SJCRH30 (cell line): ENCODE measurements at regions not wholly inside any gene's neighbourhood (a gene's known extent, or its start where the extent isn't known, plus 50 kb on each side); places are given as distances from the start of the nearest gene placed in this dataset.
"Not testable (repeated sequence)": the region's sequence is repeated elsewhere in the genome, so short reads cannot be mapped to it uniquely, and the experiment has no call there.

Experiments
- DNase-seq, 2 experiments: peaks; one replicate each; pipeline ENCODE4 v3.0.0-alpha.2; 2015 to 2020
- H3K27ac ChIP-seq: fragments of 250-450 bp; sonication (Bioruptor Pico); 2 replicates; pipeline ENCODE4 v1.5.1; 2020; ENCODE audit warnings: mild to moderate bottlenecking, moderate library complexity
- H3K27me3 ChIP-seq: fragments of 250-450 bp; sonication (Bioruptor Pico); 2 replicates; pipeline ENCODE4 v1.5.1; 2020; ENCODE audit warnings: mild to moderate bottlenecking, moderate library complexity
- H3K36me3 ChIP-seq: fragments of 250-450 bp; sonication (Bioruptor Pico); 2 replicates; pipeline ENCODE4 v1.5.1; 2020; ENCODE audit warnings: mild to moderate bottlenecking, moderate library complexity
- H3K4me1 ChIP-seq: fragments of 250-450 bp; sonication (Bioruptor Pico); 2 replicates; pipeline ENCODE4 v1.5.1; 2020; ENCODE audit warnings: mild to moderate bottlenecking, moderate library complexity
- H3K4me3 ChIP-seq: fragments of 250-450 bp; sonication (Bioruptor Pico); 2 replicates; pipeline ENCODE4 v1.5.1; 2020; ENCODE audit warnings: mild to moderate bottlenecking, moderate library complexity
- H3K9me3 ChIP-seq: fragments of 250-450 bp; sonication (Bioruptor Pico); replicated peaks from 2 replicates; pipeline ENCODE4 v1.5.1; 2020; ENCODE audit warnings: mild to moderate bottlenecking, moderate library complexity

DNA sequence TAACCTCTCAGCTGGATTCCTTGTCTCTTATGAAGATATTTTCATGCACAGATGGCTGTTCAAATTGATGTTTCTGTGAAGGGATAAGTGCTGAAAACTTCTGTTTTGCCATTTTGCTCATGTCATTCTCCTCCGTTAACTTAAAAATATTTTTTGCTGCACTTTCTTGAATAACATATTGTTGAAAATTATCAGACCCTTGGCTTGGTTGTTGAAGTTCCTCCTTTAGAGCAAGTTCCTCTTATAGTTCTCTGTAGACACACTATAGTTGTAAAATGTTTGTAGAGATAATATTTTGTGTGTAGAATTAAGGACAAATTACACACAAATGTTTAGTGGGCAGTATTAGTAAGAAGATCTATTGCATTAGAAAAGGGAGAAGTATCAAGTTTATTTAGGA lies 300.4 kb downstream of the SV2B start:
- Histone ChIP-seq H3K9me3 (no peaks in the 10 kb centered on the region), H3K27ac (no peak overlapping the region), H3K4me3 (no peak overlapping the region), H3K36me3 (no peaks in the 10 kb centered on the region), H3K4me1 (no peaks in the 10 kb centered on the region), H3K27me3 (no peaks in the 10 kb centered on the region)
- DNase-seq, result no peak

DNA sequence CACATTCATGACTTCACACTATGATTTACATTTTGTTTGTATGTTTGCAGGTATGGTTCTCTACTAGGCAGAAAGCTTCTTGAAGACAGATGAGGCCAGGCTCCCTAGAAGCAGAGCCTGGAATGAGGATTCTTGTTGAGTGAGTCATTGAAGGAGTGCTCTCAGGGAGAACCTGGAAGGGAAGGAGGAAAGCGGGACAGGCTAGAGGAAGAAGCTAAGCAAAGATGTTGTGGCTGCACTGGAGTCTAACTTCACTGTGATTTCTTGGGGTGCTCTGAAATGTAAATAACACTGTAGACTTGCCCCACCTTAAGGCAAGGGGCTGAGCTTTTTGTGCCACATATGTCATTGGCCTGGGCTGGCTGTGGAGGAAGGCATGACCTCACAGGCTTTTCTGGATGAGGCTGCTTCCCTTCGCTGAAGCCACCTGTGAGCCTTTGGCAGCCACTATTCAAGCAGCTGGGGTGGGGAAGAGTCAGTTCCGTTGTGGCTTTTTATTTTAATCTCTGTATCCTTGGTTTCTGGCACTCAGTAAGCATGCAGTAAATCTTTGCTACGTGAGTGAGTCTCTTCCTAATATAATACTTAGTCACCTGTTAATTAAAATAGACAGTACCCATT lies 307.3 kb downstream of the SV2B start:
- H3K9me3 ChIP-seq, result no peaks in the 10 kb centered on the region
- no peak overlapping the region for H3K4me3 ChIP-seq
- peak; percentile 11 to 33 for DNase-seq
- no peaks in the 10 kb centered on the region for H3K27me3 ChIP-seq
- H3K27ac ChIP-seq, result no peak overlapping the region
- H3K4me1 ChIP-seq, result peaks cover 5% of the 10 kb centered on the region
- H3K36me3 ChIP-seq, result no peaks in the 10 kb centered on the region

DNA sequence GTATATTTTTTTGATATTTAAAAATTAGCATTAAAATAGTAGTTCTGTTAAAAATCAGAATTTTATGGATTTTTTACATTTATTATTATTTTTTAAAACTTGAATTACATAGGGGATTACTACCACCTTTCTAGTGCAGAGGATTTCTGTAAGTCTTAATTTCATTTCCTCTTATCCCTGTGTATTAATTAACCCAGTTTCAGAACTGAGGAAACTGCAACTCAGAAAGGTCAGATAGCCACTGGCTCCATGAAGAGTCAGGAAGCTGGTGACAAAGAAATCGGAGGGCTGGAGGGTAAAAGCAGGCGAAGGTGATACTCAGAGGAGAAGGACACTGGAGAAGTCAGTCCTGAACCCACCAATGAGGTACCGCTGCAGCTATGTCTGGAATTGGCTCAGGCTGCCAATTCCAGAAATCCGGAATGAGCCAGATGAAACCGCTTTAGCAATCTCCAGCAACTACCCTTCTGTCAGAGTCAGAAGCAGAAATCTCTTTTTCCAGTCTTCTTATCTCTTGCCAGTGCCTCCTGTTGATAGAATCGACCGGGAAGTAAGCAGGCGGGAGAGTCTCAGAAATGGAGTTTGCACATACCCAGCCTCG lies 308.5 kb downstream of the SV2B start:
- H3K27me3 ChIP-seq, result no peaks in the 10 kb centered on the region
- no peak for DNase-seq
- H3K4me3 ChIP-seq, result no peak overlapping the region
- no peak overlapping the region for H3K27ac ChIP-seq
- H3K4me1 ChIP-seq, result peaks cover 5% of the 10 kb centered on the region
- H3K9me3 ChIP-seq, result no peaks in the 10 kb centered on the region
- H3K36me3 ChIP-seq, result no peaks in the 10 kb centered on the region

DNA sequence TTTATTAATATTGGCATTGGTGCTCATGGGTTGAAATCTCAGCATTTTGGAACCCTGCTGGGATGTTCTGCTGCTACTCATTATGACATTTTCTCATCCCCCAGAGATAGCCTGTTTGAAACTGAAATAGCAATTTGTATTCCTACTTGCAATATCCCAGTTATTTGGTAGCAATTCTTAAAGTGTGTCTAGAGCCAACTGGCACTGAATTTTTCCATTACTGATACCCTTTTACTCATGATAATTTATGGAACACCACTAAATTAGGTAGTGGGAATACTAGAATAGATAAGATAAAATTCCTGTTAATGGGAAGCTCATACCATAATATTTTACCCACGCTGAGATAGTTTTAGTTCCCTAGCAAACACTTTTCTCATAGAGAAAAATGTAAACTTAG lies 309.3 kb downstream of the SV2B start:
- no peaks in the 10 kb centered on the region for H3K36me3 ChIP-seq
- H3K9me3 ChIP-seq, result no peaks in the 10 kb centered on the region
- H3K27ac ChIP-seq, result no peak overlapping the region
- H3K27me3 ChIP-seq, result no peaks in the 10 kb centered on the region
- DNase-seq, result no peak
- H3K4me3 ChIP-seq, result no peak overlapping the region
- peaks cover 5% of the 10 kb centered on the region for H3K4me1 ChIP-seq

DNA sequence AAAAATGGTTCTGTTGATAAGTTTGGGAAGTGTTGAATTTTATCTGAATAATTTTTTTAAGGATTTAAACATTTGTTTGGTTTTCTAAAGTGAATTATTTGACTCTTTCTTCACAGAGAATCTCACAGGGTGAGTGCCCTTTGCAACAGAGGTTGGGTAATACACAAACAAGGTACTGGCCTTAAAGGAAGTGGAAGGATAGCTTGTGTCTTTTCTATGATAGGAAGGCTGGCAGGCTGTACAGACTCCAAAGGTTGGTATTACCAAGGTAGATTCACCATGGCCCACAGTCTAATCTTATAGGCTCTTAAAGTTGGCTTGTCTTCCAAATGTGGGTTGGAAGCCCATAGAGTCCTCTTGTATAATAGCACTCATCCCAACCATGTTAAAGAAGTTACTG lies 311.5 kb downstream of the SV2B start:
- Histone ChIP-seq H3K4me3 (no peak overlapping the region), H3K27me3 (no peaks in the 10 kb centered on the region), H3K9me3 (no peaks in the 10 kb centered on the region; the same call in 1 of the 2 replicates), H3K27ac (no peak overlapping the region), H3K36me3 (no peaks in the 10 kb centered on the region), H3K4me1 (peaks cover 5% of the 10 kb centered on the region)
- DNase-seq, result no peak

DNA sequence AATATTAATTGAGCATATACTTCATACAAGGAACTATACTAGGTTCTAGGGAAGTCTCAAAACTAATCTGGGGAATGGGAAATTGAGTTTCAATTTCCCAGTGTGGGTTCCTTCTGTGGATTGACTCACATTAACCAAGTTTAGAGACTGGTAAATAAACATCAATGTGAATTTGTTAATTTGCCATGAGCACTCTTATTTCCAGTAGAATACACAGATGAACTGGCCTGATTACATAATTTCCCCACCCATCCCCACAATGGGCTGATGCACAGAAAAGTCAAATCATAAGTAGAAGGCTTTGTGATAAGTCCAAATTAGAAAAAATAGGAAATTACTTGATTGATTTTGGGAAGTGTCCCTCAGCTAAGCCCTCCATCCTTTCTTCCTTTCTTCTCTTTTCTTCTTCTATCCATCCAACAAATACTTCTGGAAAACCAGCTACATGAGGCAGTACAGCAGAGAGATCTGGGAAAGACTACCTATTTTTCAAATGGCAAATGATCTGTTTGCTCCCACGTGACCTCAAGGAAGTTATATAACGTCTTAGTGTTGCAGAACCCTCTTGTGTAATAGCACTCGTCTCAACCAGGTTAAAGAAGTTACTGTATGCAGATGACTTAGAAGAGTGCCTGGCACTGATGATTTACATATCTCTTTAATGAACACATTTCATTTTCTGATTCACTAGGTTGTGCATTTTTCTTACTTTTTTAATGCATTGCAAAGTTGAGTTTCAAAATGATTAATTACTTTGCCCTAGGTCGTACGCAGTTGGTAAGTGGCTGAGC lies 312.3 kb downstream of the SV2B start:
- H3K4me1 ChIP-seq, result peaks cover 2% of the 10 kb centered on the region; the same call in 1 of the 2 replicates
- no peak overlapping the region for H3K4me3 ChIP-seq
- no peaks in the 10 kb centered on the region for H3K36me3 ChIP-seq
- DNase-seq, result no peak
- H3K27ac ChIP-seq, result no peak overlapping the region
- no peaks in the 10 kb centered on the region; the same call in 1 of the 2 replicates for H3K9me3 ChIP-seq
- H3K27me3 ChIP-seq, result no peaks in the 10 kb centered on the region

DNA sequence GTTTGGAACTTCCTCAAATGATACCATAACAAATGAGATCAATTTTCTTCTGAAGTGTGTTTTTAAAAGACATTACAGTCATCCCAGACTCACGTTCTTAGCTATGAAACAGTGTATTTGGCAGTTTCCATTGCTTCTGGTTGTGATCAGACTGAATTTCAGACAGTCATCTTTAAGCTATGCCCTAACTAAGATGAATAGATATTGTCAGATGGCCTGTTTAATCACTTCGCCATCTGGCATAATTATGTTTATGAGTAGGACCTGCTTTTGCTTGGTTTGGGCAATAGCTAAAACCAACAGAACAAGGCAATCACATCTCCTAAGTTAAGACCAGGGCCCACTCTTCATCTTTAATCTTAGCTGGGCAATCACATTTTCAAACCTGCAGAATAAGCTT lies 313.1 kb downstream of the SV2B start:
- Histone ChIP-seq H3K9me3 (no peaks in the 10 kb centered on the region; the same call in 1 of the 2 replicates), H3K27ac (no peak overlapping the region), H3K27me3 (no peaks in the 10 kb centered on the region), H3K4me1 (no peaks in the 10 kb centered on the region), H3K36me3 (no peaks in the 10 kb centered on the region), H3K4me3 (no peak overlapping the region)
- no peak for DNase-seq

DNA sequence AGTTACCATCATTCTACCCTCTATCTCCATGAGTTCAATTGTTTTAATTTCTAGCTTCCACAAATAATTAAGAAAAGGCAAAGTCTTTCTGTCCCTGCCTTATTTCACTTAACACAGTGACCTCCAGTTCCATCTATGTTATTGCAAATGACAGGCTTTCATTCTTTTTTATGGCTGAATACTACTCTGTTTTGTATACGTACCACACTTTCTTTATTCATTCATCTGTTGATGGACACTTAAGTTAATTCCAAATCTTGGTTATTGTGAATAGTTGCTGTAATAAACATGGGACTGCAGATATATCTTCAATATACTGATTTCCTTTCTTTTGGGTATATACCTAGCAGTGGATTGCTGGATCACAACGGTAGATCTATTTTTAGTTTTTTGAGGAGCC lies 314.1 kb downstream of the SV2B start:
- Histone ChIP-seq H3K4me3 (no peak overlapping the region), H3K9me3 (no peaks in the 10 kb centered on the region; the same call in 1 of the 2 replicates), H3K27me3 (no peaks in the 10 kb centered on the region), H3K36me3 (no peaks in the 10 kb centered on the region), H3K4me1 (no peaks in the 10 kb centered on the region), H3K27ac (no peak overlapping the region)
- DNase-seq, result no peak

DNA sequence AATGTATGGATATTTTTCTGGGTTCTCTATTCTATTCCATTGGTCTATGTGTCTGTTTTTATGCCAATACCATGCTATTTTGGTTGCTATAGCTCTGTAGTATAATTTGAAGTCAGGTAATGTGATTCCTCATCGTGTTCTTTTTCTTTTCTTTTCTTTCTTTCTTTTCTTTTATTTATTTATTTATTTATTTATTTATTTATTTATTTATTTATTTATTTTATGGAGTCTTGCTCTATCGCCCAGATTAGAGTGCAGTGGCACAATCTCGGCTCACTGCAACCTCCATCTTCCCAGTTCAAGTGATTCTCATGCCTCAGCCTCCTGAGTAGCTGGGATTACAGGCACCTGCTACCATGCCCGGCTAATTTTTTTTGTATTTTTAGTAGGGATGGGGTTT lies 315.2 kb downstream of the SV2B start:
- H3K4me1 ChIP-seq, DNase-seq, H3K36me3 ChIP-seq, H3K4me3 ChIP-seq, H3K27me3 ChIP-seq, H3K27ac ChIP-seq, H3K9me3 ChIP-seq: not testable (repeated sequence)

DNA sequence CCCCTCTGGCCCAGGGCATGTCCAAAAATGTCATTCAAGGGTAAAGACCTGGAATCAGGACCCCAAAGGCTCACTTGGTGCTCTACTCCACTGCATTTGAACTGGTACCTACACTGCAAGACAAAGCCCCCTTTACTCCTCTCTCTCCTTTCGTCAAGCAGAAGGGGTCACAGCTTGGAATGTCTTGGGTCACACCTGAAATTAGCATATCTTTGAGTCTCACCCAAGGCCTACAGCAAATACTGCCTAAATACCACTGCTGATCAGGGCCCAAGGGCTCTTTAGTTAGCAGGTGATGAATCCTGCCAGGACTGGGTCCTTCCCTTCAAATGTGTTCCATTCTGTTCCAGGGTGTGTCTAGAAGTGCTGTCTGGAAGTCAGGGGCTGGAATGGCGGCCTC lies 320.6 kb downstream of the SV2B start:
- Histone ChIP-seq H3K4me1 (no peaks in the 10 kb centered on the region), H3K27me3 (no peaks in the 10 kb centered on the region), H3K36me3 (no peaks in the 10 kb centered on the region), H3K4me3 (no peak overlapping the region), H3K27ac (no peak overlapping the region), H3K9me3 (no peaks in the 10 kb centered on the region)
- no peak for DNase-seq

DNA sequence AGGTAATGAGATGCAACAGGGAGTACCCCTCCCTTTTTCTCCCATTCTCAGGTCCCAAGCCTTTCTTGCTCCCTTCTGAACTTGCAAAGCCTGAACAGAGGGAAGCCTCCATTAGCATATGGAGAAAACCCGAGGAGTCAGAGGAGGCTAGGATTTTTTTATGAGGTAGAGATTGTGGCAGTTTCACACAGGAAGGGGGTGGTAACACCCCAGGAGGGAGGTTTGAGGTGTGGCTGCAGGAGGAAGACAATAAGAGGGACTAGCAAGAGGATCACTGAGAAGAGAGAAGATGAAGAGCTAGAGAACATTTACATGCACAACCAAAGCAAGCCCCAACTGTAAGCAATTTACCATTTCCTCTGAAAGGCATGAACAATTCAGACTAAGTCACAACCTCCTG lies 322.7 kb downstream of the SV2B start:
- Histone ChIP-seq H3K36me3 (no peaks in the 10 kb centered on the region), H3K4me3 (no peak overlapping the region), H3K27ac (no peak overlapping the region), H3K9me3 (no peaks in the 10 kb centered on the region), H3K27me3 (no peaks in the 10 kb centered on the region; the same call in 1 of the 2 replicates), H3K4me1 (no peaks in the 10 kb centered on the region)
- DNase-seq, result no peak

DNA sequence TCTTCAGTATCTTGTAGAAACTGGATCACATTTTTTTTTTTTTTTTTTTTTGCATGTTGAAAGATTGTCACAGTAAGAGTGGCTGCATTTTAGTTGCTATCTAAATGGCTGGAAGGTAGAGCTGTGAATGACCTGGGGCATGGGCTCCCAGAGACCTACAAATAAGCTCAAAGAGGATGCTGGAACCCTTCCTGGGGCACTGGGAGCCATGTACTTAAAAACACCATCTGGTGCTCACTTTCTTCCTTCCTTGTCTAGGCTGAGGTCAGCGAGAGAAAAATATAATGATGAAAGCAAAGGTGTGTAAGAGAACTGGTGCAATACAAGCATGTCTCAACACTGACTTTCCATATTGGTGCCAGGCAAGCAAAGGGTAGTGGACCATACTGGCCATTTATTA lies 323.9 kb downstream of the SV2B start:
- no peak overlapping the region for H3K4me3 ChIP-seq
- H3K9me3 ChIP-seq, result no peaks in the 10 kb centered on the region
- no peak for DNase-seq
- no peaks in the 10 kb centered on the region for H3K4me1 ChIP-seq
- no peaks in the 10 kb centered on the region for H3K36me3 ChIP-seq
- no peaks in the 10 kb centered on the region; the same call in 1 of the 2 replicates for H3K27me3 ChIP-seq
- H3K27ac ChIP-seq, result no peak overlapping the region

DNA sequence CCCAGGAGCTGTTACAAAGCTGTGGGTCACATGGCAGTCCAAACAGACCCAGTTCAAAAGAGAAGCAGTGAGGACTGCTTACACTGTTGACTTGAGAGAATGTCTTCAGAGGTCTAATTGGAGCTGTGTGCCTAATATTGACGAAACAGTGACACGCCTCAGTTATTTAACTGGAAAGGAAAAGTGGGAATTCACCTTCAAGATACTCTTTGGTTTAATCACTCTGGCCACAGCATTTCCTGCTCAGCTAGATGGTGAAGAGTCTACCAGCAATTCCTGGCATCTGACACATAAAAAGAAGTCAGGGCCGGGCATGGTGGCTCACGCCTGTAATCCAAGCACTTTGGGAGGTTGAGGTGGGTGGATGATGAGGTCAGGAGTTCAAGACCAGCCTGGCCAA lies 326.4 kb downstream of the SV2B start:
- H3K27ac ChIP-seq, result no peak overlapping the region
- no peaks in the 10 kb centered on the region for H3K9me3 ChIP-seq
- H3K4me1 ChIP-seq, result no peaks in the 10 kb centered on the region
- H3K4me3 ChIP-seq, result no peak overlapping the region
- H3K36me3 ChIP-seq, result no peaks in the 10 kb centered on the region
- no peaks in the 10 kb centered on the region; the same call in 1 of the 2 replicates for H3K27me3 ChIP-seq
- no peak for DNase-seq

DNA sequence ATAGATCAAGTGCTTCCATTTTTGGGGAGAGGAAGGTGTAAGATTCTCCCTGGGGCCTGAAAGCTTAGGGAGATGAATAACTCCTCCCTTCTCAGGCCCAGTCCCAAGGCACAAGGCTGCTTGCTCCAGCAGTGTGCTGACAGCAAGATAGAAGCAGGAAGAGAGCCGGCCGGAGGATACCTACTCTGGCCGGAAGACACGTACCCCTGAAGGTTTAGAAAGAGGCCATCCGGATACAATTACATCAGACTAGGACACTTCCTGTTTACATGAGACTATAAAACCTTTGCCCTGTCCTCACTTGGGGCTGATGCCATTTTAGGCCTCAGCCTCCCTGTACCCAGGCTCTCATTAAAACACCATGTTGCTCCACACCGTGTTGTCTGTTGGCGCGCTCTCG lies 329.9 kb downstream of the SV2B start:
- no peaks in the 10 kb centered on the region for H3K4me1 ChIP-seq
- H3K9me3 ChIP-seq, result no peaks in the 10 kb centered on the region
- H3K36me3 ChIP-seq, result no peaks in the 10 kb centered on the region
- no peaks in the 10 kb centered on the region; the same call in 1 of the 2 replicates for H3K27me3 ChIP-seq
- DNase-seq, result no peak
- no peak overlapping the region for H3K4me3 ChIP-seq
- H3K27ac ChIP-seq, result no peak overlapping the region

DNA sequence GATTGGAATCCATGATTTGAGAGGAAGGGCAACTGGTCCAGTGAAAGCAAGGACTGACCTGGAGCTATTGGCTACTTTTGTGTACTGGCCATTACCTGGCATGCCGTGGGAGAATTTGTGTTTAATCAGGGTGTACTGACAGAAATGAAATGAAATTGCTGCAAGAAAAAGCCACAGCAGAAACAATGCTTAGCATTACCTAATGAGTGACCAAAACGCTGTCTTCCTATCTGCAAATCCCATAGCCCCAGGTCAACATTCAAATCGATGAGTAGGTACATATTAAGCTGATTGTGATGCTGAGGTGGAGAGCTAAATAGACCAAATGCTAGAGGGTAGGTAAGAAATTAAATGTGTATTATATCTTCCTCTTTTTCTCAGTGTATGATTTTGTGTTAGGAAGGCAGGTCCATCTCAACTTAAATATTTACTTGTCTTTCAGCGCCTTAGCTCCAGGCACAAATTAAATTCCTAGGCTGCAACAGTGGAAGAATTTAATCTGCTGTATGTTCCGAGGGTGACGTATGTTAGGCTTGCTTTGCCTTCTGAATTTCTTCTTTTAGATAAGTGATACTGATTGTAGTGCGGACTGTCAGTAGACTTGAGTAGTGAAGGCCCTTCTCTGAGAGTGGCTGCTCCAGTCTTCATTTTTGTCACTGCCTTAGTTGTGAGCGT lies 331.1 kb downstream of the SV2B start:
- Histone ChIP-seq H3K36me3 (no peaks in the 10 kb centered on the region), H3K4me1 (no peaks in the 10 kb centered on the region), H3K9me3 (no peaks in the 10 kb centered on the region), H3K27ac (no peak overlapping the region), H3K27me3 (no peaks in the 10 kb centered on the region; the same call in 1 of the 2 replicates), H3K4me3 (no peak overlapping the region)
- no peak for DNase-seq
